ENCODE measurements at regions not wholly inside any gene's neighbourhood (a gene's known extent, or its start where the extent isn't known, plus 50 kb on each side); places are given as distances from the start of the nearest gene placed in this dataset.

- Histone ChIP-seq H3K4me1 (peaks cover 15% of the 10 kb centered on the region), H3K9me3 (no peaks in the 10 kb centered on the region), H3K36me3 (no peaks in the 10 kb centered on the region), H3K27ac (no peak overlapping the region), H3K4me3 (no peak overlapping the region), H3K27me3 (ENCODE audit: low read depth) (no peaks in the 10 kb centered on the region)
- ATAC-seq (peak in 1 of 2 donors; percentile 37), DNase-seq (no peak)
- intact Hi-C loops (cut with DNase I) = no loop called here
- no peak for TF ChIP-seq CTCF (IDR thresholded peaks at IDR 0.05)
These were observed 168.0 kb upstream of the SPRY4 start for GRCh38 chr5:142492781-142493281.

GRCh38 chr5:142491679-142492078 lies 166.9 kb upstream of the SPRY4 start:
- TF ChIP-seq CTCF (IDR thresholded peaks at IDR 0.05) = no peak
- Histone ChIP-seq H3K9me3 (no peaks in the 10 kb centered on the region), H3K36me3 (no peaks in the 10 kb centered on the region), H3K4me1 (peaks cover 15% of the 10 kb centered on the region), H3K4me3 (no peak overlapping the region), H3K27me3 (ENCODE audit: low read depth) (no peaks in the 10 kb centered on the region), H3K27ac (no peak overlapping the region)
- intact Hi-C loops (cut with DNase I) = no loop called here
- ATAC-seq (no peak), DNase-seq (no peak)

GRCh38 chr5:142491270-142491669 lies 166.4 kb upstream of the SPRY4 start:
- no peak for DNase-seq
- no peak for TF ChIP-seq CTCF (IDR thresholded peaks at IDR 0.05)
- intact Hi-C loops (cut with DNase I) = no loop called here
- Histone ChIP-seq H3K36me3 (no peaks in the 10 kb centered on the region), H3K4me1 (peaks cover 15% of the 10 kb centered on the region), H3K27me3 (ENCODE audit: low read depth) (no peaks in the 10 kb centered on the region), H3K4me3 (no peak overlapping the region), H3K27ac (peak overlapping the region; percentile 20), H3K9me3 (no peaks in the 10 kb centered on the region)
- ATAC-seq = no peak

- intact Hi-C loops (cut with DNase I) = no loop called here
- DNase-seq (no peak), ATAC-seq (no peak)
- Histone ChIP-seq H3K4me1 (no peaks in the 10 kb centered on the region), H3K27me3 (ENCODE audit: low read depth) (no peaks in the 10 kb centered on the region), H3K9me3 (no peaks in the 10 kb centered on the region), H3K27ac (no peak overlapping the region), H3K36me3 (no peaks in the 10 kb centered on the region), H3K4me3 (no peak overlapping the region)
- no peak for TF ChIP-seq CTCF (IDR thresholded peaks at IDR 0.05)
These were observed 161.8 kb upstream of the SPRY4 start for GRCh38 chr5:142486581-142486980.

GRCh38 chr5:142486020-142486419 lies 161.2 kb upstream of the SPRY4 start:
- ATAC-seq (no peak), DNase-seq (no peak)
- Histone ChIP-seq H3K4me1 (no peaks in the 10 kb centered on the region), H3K9me3 (no peaks in the 10 kb centered on the region), H3K27ac (no peak overlapping the region), H3K27me3 (ENCODE audit: low read depth) (no peaks in the 10 kb centered on the region), H3K36me3 (no peaks in the 10 kb centered on the region), H3K4me3 (no peak overlapping the region)
- no peak for TF ChIP-seq CTCF (IDR thresholded peaks at IDR 0.05)
- intact Hi-C loops (cut with DNase I) = no loop called here
